Ramos (cell line): ENCODE measurements at regions not wholly inside any gene's neighbourhood (a gene's known extent, or its start where the extent isn't known, plus 50 kb on each side); places are given as distances from the start of the nearest gene placed in this dataset.

Source experiments
- in situ Hi-C: fragments of 300-500 bp; cut with MboI; formaldehyde crosslinking; loops from one replicate; pipeline ENCODE4 v1.14.3; 2022; ENCODE audit warnings: low sequenced_read_pairs; ENCODE audit not compliant: unreplicated experiment

DNA sequence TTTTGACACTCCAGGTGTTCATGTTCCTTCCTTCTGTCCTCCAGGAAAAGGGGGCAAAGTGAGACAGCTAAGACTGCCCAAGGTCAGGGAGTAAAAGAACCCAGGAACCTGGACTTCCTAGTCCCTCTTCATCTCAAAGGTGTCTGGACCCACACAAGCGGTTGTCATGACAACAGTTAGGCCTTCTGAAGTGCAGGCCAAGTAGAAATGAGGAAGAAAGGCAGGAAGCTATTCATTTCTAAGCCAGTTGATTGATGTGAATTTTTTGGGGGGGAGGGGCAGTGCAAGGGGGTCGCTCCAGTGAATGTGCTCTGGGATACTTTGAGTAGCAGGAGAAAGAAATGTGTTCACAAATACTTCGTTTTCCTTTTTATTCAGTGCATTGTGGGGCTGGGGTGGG, 114.3 kb downstream of the NAV1 start:
- in situ Hi-C loops, result no loop called here

DNA sequence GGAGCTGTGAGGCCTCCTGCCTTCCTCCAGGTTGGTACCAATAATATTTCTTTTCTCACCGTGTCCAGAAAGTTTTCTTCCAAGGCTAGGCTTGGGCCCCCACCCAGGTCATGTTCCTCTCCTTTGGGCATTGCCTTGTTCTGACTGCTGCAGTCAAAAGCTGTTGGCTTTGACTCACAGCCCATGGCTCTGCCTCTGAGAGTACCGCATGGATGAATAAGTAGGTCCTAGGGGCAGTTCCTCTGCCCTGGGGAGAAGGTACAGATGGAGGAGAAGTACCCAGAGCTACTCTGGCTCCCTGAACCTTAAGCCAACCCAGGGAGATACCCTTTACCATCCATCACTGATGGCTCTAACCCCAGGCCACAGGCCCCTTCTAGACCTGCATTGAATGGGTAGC, 115.0 kb downstream of the NAV1 start:
- in situ Hi-C loops, result no loop called here

DNA sequence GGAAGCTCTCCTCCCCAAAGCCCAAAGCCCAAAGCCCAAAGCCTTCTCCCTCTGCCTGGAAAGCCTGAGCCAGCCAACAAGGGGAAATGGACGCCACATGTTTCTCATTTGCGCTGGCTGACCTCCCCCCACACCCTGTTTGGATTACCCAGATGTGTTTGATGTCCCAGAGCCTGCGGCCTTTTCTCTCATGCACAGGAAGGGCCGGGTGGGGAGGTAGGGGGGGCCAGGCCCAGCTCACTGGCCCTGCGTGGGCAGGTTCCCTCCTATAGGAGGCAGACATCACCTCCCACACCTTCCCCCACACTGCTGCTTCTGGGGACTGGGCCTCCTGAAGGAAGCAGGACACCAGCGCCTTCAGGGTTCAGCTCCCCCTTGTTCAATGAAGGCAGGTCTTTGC, 116.3 kb downstream of the NAV1 start:
- in situ Hi-C loops, result no loop called here

DNA sequence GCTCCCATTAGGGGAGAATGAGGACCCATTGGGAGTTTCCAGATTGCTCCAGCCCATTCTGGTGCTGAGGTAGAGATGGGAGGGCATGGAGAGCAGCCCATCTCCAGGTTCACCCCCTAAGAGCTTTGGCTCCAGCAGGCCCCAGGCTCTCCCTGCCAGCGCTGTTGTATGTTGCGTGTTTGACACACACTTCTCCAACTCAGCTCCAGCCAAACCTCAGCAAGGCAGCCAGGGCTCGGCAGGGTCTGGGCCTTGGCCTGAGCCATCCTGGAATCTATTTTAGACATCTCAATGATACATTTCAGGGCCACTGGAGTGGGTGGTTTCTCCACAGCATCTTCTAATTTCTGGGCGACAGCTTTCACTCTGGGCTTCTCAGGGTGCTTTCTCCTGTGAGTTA, 117.0 kb downstream of the NAV1 start:
- in situ Hi-C loops, result no loop called here

DNA sequence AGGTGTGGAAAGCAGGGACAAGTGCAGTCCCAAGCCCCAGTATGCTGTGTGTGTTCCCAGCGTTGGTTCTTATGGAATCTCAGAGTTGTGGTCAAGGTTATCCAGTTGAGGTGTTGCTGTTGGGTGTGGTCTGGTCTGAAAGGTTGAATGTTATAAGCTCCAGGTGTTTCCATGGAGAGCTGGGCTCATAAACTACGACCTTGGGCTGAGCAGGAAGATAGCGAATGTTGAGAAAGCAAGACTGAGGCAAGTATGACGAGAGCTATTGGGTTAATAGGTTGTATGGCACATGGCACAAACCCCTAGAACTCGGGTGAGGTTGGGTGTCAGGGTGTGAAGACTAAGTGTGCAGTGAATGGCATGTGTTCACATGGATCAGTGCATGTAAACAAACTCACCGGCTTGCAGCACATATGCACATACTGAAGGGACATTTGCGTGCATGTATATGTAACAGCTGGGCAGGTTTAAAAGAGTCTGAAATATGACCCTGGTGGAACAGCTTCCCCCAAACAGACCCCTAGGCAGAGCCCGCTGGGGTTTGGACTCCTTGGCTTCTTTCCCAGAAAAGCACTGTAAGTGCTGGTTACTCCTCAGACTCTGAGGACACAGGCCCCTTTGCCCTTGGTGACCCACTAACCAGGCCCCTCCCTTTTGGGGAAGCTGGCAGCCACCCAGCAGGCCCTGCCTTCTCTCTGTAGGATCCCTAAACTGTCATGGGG, 117.5 kb downstream of the NAV1 start:
- in situ Hi-C loops, result no loop called here

DNA sequence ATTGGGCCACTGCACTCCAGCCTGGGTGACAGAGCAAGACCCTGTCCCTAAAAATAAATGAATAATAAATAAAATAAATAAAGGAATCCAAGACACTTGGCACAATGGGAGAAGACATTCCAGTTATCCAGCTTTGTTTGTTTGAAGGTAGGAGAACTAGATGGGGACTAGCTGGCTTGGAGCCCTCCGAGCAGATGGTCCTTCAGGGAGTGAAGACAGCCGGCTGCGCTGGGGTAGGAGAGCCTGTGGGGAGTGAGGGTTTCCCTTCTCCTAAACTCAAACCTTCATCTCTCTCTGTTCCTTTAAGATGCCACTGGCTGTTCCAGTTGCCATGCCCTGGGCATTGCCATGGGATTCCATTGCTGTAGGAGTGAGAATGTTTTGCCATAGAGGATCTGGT, 120.6 kb downstream of the NAV1 start:
- in situ Hi-C loops, result no loop called here

DNA sequence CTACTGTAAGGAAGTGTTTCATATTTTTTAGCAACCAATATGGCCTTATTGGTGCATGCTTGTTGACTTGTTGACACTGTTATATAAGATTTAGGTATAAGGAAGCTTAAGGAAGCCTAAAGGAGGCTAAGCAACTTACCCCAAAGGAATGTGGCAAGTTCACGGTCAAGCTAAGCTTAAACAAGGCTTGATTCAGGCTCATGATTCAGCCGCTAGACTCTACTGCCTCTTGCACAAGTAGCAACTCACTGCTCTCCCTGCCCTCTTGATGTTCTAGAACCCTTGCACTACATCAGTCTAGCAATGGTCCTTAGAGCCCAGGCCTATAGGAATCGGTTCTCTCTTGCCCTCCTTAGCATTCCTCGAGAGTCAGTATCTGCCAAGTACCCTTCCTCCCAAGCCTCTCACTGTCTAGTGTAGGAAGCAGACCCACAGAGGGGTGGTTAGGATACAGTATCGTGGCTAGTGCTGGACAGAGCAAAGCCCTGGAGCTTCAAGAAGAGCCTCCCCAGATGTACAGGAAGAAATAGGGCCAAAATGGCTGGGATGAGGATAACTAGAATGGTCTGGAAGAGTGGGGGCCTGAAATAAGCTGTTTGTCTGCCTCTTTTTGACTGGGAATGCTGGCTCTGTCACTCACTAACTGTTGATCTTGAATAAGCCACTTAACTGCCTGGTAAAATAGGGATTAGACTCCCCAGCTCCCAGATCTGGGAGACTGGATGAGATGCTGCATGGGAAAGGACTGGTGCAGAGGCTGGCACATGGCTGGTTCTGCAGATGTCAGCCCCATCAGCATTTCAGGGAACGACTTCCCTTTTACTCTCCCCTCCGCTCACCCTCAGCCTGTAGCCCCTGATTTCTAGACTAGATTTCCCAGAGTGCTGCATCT, 122.2 kb downstream of the NAV1 start:
- in situ Hi-C loops, result no loop called here

DNA sequence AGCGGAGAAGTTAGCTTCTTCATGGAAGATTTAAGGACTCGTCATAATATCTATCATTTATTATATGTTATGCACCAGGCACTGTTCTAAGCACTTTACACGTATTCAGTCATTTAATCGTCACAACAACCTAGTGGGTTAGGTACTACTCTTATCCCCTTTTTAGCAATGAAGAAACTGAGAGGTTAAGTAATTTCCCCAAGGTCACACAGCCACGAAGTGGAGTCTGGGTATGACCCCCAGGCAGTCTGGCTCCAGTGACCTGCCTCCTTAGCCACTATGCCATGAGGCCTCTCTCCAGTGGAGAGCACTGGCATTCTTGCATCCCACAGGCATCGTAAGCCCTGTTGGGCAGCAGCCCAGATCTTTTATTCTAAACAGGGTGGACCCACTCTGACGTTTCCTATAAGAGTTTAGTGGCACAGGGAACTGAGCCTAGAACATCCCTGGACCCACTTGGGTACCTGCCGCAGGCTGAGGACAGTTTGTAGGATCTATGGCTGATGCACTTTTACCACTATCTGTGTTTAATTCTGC, 123.0 kb downstream of the NAV1 start:
- in situ Hi-C loops, result no loop called here

DNA sequence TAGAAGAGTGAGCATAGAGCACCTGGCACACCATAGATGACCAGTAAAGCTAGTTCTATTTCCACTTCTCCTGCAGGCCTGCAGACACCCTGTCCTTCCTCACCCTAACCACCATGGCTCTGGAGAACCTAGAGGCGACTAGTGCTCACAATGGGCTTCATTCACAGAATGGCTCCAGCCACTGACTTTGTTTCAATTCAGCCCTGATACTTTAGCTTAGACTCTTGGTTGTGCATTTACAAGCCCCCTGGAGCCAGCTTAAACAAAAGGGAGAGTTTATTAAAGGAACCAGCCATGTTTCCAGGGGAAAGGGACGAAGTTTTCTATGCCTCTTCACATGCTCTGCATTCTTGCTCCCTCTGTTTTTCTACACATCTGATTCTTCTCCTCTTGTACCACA, 123.7 kb downstream of the NAV1 start:
- in situ Hi-C loops, result no loop called here

DNA sequence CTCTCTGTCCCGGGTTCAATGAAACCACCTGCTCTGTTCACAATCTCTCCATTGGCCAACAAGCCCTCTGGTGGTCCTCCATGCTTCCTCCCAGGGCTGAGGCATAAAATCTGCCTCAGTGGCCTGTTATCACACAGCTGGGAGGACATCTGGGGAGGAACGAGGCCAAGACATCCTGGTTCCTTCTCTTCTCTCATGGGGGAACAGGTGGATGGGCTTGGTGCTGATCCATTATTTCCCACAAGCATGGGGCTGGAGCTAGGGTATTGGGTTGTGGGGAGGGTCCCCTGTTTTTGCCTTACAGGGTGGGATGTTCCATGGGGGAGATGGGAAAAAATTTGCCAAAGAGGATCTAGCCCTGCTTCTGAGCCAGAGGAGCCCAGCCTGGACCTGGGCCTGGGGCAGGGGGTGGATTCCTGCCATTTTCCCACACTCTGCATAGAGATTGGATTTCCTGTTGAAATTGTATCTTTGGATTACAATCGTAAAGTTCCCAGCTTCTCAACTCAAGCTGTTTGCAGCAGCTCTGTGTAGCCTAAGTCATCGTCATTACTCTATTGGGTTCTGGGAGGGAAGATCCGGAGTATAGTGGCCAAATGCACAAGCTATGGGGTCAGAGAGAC, 124.7 kb downstream of the NAV1 start:
- in situ Hi-C loops, result no loop called here

DNA sequence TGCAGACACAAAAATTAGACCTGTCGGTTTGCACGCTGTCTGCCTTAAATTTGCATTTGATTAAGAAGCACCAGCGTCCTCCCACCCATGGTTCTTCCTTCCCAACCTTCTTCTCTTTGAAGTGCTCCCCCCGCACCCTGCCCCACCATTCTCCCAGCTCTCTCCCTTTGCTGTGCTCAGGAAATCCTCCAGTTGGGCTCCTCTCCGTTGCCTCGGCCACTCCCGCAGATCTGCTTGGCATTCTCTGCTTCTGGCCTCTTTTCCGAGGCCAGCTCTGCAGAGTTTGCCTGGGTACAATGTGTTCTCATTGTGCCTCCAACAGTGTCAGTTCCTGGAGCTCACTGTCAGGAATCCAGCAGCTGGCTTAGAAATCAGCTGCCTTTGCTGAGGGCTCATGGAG, 126.1 kb downstream of the NAV1 start:
- in situ Hi-C loops, result no loop called here

DNA sequence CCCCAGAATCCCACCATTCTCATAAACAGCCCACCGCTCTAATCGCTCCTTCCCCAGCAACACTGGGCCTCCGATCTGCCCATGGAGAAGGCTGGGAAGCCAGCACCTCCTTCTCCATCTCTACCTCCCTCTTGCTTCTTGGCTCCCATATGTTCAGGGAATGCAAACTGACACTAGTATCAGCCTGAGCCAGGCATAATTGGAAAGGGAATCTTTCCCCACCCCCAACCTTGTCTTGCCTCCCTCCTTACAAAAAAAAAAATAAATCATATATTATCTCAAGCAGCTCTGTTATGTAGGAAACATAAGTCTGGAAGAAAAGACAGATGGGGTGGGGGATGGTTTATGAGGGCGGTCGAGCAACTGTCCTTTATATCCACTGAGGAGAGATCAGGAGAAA, 127.2 kb downstream of the NAV1 start:
- in situ Hi-C loops, result no loop called here

DNA sequence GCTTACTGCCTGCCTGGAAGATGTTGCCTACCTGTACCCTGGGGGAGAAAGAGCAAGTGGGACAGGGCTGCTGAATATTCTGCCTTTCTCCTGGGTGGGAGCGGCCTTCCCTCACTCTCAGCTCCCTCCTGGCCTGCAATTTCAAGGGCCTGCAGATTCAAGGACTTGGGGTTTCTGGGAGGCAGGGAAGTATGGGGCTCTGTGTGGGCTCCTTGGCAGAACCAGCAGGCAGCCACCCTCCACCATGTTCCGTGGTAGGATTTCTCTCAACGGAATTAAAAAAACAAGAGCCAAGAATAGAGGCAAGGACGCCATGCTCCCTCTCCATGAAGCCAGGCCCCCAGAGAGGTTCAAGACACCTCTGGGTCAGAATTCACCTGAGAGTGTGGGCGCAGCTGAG, 127.7 kb downstream of the NAV1 start:
- in situ Hi-C loops, result no loop called here

DNA sequence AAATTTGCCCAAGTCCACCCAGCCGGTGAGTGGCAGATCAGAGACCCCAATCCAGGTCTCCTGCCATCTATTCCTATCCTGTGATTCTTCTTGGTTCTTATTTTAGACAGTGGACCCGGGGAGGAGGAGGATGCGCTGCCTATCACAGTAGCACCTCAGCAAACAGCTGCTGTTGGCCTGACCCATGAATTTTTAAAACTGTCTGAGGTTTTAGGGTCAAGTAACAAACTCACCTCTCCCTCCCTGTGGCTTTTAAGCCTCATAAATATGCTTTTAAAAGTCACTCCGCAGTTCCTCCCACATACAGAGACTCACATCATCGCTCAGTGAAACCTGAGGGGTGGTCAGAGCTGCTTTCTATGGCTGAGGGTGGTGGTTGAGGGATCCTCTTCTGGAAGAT, 128.6 kb downstream of the NAV1 start:
- in situ Hi-C loops, result no loop called here

DNA sequence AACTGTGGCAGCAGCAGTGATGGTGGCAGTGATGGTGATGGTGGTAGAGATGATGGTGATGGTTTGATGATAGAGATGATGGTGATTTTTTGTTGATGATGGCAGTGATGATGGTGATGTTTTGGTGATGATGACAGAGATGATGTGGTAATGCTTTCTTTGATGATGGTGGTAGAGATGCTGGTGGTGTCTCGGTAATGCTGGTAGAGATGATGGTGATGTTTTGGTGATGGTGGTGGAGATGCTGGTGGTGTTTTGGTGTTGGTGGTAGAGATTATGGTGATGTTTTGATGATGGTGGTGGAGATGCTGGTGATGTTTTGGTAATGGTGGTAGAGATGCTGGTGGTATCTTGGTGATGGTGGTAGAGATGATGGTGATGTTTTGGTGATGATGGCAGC, 131.6 kb downstream of the NAV1 start:
- in situ Hi-C loops, result no loop called here

DNA sequence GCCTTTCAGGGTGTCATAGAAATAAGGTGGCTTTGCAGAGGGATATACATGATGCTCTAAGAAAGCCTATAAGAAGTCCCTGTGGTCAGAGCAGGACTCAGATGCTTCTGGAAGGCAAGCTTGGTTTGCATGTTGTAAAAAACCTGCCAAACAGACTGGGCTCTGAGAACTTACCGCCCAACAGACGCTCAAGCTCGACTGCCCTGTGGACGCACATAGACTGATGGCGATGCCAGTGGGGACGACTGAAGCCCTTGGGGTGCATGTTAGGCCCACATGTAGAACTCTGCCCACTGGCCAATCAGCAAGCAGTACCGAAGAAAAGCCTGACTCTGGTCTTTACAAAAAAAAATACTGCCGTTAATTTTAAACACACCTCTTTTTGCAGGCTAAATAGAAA, 133.8 kb downstream of the NAV1 start:
- in situ Hi-C loops, result no loop called here

DNA sequence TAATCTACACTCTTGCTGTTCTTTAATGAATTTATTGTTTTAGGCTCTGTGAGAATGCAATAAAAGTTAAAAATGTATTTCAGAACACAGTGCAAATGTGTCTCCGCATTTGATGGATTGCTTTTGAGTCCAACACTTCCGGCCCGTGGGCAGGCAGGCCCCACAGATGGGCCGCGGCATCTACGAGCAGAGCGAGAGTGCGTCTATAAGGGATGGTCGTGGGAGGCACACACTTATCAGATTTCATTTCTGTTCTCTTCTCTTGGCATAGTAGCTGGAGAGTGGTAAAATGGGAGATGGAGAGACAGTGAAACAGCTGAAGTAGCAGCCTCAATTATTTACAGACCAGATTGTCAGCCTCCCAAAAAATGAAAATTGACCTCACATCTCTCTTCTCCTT, 134.2 kb downstream of the NAV1 start:
- in situ Hi-C loops, result no loop called here

DNA sequence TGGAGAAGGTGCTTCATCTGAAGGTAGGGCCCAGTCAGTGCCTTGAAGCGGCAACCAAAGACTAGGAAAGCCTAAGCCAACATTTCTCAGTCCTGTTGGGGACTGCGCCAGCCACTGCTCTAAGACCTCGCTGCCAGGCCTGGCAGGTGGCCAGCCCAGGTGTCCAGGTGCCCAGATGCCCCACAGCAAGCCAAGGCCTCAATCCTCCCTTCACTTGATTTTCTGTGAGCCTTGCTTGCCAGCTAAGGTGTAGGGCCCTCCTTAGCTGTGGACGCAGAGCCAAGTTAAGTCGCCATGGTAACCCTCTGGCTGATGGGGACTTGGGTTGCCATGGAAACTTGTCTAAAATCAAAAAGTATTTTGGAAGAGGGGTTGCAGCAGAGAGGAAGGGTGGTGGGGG, 135.0 kb downstream of the NAV1 start:
- in situ Hi-C loops, result no loop called here

DNA sequence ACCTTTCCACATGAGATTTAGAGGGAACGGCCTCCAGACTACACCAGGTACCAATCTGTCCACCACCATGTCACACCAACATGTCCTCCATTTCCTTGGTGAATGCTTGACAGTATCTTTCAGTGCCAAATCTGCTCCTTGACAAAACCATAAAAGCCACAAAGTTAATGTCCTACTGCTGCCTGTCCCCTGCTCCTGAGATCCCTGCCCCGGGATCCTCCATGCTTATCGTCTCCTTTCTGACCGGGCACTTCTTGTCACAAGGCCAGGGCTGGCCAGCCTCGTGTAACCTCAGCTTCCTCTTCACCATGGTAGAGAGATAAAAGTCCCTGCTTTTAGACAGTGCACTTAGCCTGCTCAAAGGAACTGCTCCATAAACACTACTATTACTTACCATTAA, 136.2 kb downstream of the NAV1 start:
- in situ Hi-C loops, result no loop called here

DNA sequence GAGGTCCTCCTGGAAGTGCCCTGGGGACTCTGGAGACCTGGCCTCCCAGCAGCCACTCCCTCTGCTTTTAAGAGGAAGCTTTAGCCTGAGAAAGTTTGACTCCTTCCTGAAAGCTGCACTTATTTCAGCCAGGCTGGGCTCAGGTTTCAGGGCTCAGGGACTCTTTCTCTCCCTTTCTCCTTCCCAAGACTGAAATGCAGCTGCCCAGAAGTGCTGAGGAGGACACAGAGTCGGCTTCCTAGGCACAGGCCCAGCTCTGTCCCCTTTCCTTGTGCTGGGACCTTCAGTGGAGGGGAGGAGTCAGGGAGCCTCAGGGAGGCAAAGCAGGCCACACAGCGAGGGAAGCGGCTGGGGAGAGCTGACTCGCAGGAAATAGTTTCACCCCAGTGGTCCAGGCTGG, 137.3 kb downstream of the NAV1 start:
- in situ Hi-C loops, result no loop called here

DNA sequence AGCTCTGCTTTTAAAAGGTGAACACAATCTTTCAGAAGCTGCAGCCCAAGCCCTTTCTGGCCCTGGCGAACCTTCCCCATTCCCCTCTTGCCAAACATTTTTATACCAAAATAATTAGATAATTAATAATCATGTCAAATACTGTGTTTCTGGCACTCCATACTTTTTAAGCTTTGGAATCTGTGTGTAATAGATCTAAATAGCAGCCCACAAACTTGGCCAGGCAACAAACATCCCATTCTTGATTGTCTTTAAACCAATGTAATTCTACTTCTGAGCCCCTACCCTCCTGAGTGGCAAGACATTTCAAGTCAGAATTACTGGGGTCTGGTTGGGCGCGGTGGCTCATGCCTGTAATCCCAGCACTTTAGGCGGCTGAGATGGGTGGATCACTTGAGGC, 137.7 kb downstream of the NAV1 start:
- in situ Hi-C loops, result no loop called here
